ENCODE measurements at regions not wholly inside any gene's neighbourhood (a gene's known extent, or its start where the extent isn't known, plus 50 kb on each side); places are given as distances from the start of the nearest gene placed in this dataset.

DNA sequence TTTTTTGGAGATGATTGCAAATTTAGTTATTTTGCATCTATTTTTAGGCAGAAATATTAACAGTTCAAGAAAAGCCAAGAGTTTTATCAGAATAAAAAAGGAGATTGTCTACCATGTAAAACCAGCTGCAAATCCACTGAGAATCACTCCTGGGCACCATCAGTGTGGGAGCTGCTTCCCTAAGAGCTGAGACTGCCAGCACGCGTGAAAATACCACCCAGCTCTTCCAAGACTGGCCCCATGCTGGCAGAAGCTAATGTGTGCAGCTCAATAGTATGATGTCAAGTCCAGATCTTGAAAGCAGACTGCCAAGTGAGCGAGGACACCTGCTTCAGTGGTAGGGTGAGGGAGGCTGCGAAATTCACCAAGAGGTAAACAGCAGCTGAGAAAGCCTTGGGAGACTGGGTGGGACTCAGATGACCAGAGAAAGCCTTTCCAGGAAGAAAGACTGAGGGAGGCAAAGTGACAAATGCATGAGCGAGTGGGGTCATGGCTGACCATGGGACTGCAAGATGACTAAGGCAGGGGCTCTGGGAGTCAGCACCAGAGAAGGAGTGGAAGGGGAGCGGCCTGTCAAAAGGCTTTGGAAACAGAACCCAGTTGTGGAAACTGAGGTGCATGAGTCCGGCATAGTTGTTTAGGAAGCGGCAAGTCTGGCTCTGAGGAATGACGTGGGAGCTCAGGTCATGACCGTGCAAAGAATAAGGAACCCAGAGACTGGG lies 200.9 kb downstream of the GADD45G start:
- H3K4me1 Mint-ChIP-seq, result peaks cover 41% of the 10 kb centered on the region
- Histone ChIP-seq H3F3A (replicated peaks; ENCODE audit: low read depth) (no peaks in the 10 kb centered on the region; the same call in 1 of the 2 replicates), H4K20me1 (replicated peaks; ENCODE audit: insufficient read depth) (no peaks in the 10 kb centered on the region), H3K27me3 (ENCODE audit: insufficient read depth) (no peaks in the 10 kb centered on the region), H3K4me2 (no peak overlapping the region), H3K36me3 (ENCODE audit: insufficient read depth) (no peaks in the 10 kb centered on the region), H3K9me2 (ENCODE audit: insufficient read depth) (peaks cover 27% of the 10 kb centered on the region), H3K79me2 (replicated peaks; ENCODE audit: insufficient read depth) (no peaks in the 10 kb centered on the region), H3K4me3 (no peak overlapping the region), H3K4me1 (ENCODE audit: insufficient read depth) (peaks cover 24% of the 10 kb centered on the region), H3K27ac (ENCODE audit: low read depth) (no peak overlapping the region), H2AFZ (no peak overlapping the region)
- no peak for ATAC-seq
- DNase-seq (ENCODE audit: low spot score), result no peak
- H3K27ac Mint-ChIP-seq, result no peak overlapping the region
- no peak for TF ChIP-seq POLR2AphosphoS5 (IDR thresholded peaks at IDR 0.05; ENCODE audit: low read depth)
- no peaks in the 10 kb centered on the region for H3K27me3 Mint-ChIP-seq (ENCODE audit: insufficient read depth, low read depth, poor library complexity)
- no peak overlapping the region for H3K4me3 Mint-ChIP-seq
- H3K36me3 Mint-ChIP-seq (ENCODE audit: low read depth), result no peaks in the 10 kb centered on the region
- no peaks in the 10 kb centered on the region for H3K9me3 Mint-ChIP-seq

DNA sequence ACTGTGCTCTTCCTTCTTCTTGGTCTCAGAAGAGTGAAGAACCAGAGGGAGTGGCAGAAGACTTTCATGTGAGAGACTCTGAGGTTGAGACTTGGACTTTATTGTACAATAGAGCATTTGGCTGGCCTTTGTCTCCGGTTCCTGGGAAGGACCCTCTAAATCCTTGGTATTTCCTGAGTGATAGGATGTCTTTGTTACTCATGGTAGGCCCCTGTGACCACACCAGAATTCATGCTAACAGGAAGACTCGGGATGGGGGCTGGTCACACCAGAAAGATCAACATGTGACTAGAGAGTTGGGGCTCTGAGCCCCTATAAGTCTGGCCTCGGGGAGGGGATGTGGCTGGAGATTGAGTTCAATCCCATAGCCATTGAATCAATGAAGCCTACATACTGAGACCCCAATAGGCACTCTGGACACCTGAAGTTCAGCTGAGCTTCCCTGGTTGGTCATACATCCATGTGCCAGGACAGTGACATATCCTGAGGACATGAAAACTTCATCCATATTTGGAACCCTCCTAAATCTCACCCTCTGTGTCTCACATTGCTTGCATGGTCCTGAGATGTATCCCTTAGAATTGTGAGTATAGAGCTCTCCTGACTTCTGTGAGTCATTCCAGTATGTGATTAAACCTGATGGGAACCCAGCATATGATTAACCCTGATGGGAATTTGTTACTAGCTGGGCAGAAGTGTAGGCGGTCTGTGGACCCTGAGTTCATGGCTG lies 201.7 kb downstream of the GADD45G start:
- TF ChIP-seq STAT1 (IDR thresholded peaks at IDR 0.05; ENCODE audit: unreplicated experiment), result no peak
- TF ChIP-seq POLR2AphosphoS5 (IDR thresholded peaks at IDR 0.05; ENCODE audit: low read depth), result no peak
- no peak for TF ChIP-seq NANOG (IDR thresholded peaks at IDR 0.05; ENCODE audit: borderline replicate concordance)
- TF ChIP-seq ZNF114 (CRISPR knock-in tag; IDR thresholded peaks at IDR 0.05), result no peak
- no peak for TF ChIP-seq JUNB (IDR thresholded peaks at IDR 0.05; ENCODE audit: unreplicated experiment)
- TF ChIP-seq, protein P1, sequence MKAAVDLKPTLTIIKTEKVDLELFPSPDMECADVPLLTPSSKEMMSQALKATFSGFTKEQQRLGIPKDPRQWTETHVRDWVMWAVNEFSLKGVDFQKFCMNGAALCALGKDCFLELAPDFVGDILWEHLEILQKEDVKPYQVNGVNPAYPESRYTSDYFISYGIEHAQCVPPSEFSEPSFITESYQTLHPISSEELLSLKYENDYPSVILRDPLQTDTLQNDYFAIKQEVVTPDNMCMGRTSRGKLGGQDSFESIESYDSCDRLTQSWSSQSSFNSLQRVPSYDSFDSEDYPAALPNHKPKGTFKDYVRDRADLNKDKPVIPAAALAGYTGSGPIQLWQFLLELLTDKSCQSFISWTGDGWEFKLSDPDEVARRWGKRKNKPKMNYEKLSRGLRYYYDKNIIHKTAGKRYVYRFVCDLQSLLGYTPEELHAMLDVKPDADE (IDR thresholded peaks at IDR 0.05), result no peak
- TF ChIP-seq ZNF331 (CRISPR knock-in tag; IDR thresholded peaks at IDR 0.05; ENCODE audit: low read depth), result no peak
- TF ChIP-seq CREB1 (CRISPR knock-in tag; IDR thresholded peaks at IDR 0.05; ENCODE audit: low read depth), result no peak
- TF ChIP-seq EZH2phosphoT487 (IDR thresholded peaks at IDR 0.05; ENCODE audit: unreplicated experiment), result no peak
- no peak for TF ChIP-seq EZH2 (IDR thresholded peaks at IDR 0.05; ENCODE audit: low read depth, unreplicated experiment)
- TF ChIP-seq, protein P2, sequence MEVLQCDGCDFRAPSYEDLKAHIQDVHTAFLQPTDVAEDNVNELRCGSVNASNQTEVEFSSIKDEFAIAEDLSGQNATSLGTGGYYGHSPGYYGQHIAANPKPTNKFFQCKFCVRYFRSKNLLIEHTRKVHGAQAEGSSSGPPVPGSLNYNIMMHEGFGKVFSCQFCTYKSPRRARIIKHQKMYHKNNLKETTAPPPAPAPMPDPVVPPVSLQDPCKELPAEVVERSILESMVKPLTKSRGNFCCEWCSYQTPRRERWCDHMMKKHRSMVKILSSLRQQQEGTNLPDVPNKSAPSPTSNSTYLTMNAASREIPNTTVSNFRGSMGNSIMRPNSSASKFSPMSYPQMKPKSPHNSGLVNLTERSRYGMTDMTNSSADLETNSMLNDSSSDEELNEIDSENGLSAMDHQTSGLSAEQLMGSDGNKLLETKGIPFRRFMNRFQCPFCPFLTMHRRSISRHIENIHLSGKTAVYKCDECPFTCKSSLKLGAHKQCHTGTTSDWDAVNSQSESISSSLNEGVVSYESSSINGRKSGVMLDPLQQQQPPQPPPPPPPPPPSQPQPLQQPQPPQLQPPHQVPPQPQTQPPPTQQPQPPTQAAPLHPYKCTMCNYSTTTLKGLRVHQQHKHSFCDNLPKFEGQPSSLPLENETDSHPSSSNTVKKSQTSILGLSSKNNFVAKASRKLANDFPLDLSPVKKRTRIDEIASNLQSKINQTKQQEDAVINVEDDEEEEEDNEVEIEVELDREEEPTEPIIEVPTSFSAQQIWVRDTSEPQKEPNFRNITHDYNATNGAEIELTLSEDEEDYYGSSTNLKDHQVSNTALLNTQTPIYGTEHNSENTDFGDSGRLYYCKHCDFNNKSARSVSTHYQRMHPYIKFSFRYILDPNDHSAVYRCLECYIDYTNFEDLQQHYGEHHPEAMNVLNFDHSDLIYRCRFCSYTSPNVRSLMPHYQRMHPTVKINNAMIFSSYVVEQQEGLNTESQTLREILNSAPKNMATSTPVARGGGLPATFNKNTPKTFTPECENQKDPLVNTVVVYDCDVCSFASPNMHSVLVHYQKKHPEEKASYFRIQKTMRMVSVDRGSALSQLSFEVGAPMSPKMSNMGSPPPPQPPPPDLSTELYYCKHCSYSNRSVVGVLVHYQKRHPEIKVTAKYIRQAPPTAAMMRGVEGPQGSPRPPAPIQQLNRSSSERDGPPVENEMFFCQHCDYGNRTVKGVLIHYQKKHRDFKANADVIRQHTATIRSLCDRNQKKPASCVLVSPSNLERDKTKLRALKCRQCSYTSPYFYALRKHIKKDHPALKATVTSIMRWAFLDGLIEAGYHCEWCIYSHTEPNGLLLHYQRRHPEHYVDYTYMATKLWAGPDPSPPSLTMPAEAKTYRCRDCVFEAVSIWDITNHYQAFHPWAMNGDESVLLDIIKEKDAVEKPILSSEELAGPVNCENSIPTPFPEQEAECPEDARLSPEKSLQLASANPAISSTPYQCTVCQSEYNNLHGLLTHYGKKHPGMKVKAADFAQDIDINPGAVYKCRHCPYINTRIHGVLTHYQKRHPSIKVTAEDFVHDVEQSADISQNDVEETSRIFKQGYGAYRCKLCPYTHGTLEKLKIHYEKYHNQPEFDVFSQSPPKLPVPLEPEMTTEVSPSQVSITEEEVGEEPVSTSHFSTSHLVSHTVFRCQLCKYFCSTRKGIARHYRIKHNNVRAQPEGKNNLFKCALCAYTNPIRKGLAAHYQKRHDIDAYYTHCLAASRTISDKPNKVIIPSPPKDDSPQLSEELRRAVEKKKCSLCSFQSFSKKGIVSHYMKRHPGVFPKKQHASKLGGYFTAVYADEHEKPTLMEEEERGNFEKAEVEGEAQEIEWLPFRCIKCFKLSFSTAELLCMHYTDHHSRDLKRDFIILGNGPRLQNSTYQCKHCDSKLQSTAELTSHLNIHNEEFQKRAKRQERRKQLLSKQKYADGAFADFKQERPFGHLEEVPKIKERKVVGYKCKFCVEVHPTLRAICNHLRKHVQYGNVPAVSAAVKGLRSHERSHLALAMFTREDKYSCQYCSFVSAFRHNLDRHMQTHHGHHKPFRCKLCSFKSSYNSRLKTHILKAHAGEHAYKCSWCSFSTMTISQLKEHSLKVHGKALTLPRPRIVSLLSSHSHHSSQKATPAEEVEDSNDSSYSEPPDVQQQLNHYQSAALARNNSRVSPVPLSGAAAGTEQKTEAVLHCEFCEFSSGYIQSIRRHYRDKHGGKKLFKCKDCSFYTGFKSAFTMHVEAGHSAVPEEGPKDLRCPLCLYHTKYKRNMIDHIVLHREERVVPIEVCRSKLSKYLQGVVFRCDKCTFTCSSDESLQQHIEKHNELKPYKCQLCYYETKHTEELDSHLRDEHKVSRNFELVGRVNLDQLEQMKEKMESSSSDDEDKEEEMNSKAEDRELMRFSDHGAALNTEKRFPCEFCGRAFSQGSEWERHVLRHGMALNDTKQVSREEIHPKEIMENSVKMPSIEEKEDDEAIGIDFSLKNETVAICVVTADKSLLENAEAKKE (CRISPR knock-in tag; IDR thresholded peaks at IDR 0.05), result no peak
- TF ChIP-seq, protein P3, sequence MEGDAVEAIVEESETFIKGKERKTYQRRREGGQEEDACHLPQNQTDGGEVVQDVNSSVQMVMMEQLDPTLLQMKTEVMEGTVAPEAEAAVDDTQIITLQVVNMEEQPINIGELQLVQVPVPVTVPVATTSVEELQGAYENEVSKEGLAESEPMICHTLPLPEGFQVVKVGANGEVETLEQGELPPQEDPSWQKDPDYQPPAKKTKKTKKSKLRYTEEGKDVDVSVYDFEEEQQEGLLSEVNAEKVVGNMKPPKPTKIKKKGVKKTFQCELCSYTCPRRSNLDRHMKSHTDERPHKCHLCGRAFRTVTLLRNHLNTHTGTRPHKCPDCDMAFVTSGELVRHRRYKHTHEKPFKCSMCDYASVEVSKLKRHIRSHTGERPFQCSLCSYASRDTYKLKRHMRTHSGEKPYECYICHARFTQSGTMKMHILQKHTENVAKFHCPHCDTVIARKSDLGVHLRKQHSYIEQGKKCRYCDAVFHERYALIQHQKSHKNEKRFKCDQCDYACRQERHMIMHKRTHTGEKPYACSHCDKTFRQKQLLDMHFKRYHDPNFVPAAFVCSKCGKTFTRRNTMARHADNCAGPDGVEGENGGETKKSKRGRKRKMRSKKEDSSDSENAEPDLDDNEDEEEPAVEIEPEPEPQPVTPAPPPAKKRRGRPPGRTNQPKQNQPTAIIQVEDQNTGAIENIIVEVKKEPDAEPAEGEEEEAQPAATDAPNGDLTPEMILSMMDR (conservative IDR thresholded peaks at IDR 0.05; ENCODE audit: low read depth in 2 of 2), result no peak
- no peak overlapping the region for H2AFZ ChIP-seq
- no peaks in the 10 kb centered on the region for H3K36me3 Mint-ChIP-seq (ENCODE audit: low read depth)
- H3K27ac ChIP-seq (ENCODE audit: low read depth), result no peak overlapping the region
- no peaks in the 10 kb centered on the region; the same call in 1 of the 2 replicates for H3F3A ChIP-seq (replicated peaks; ENCODE audit: low read depth)
- H3K4me2 ChIP-seq, result no peak overlapping the region
- no peak overlapping the region for H3K27ac Mint-ChIP-seq
- DNase-seq (ENCODE audit: low spot score) (no peak), ATAC-seq (no peak)
- no peak overlapping the region for H3K4me3 Mint-ChIP-seq
- H3K9me3 Mint-ChIP-seq, result no peaks in the 10 kb centered on the region
- no peaks in the 10 kb centered on the region for H3K79me2 ChIP-seq (replicated peaks; ENCODE audit: insufficient read depth)
- H4K20me1 ChIP-seq (replicated peaks; ENCODE audit: insufficient read depth), result no peaks in the 10 kb centered on the region
- no peaks in the 10 kb centered on the region for H3K27me3 Mint-ChIP-seq (ENCODE audit: insufficient read depth, low read depth, poor library complexity)
- peaks cover 24% of the 10 kb centered on the region for H3K4me1 ChIP-seq (ENCODE audit: insufficient read depth)
- H3K9me2 ChIP-seq (ENCODE audit: insufficient read depth), result peaks cover 22% of the 10 kb centered on the region
- no peak overlapping the region for H3K4me3 ChIP-seq
- no peaks in the 10 kb centered on the region for H3K36me3 ChIP-seq (ENCODE audit: insufficient read depth)
- H3K4me1 Mint-ChIP-seq, result peaks cover 41% of the 10 kb centered on the region
- H3K27me3 ChIP-seq (ENCODE audit: insufficient read depth), result no peaks in the 10 kb centered on the region

Measured in GM23338 (cell line).